GM03348 (cell line): ENCODE measurements at regions not wholly inside any gene's neighbourhood (a gene's known extent, or its start where the extent isn't known, plus 50 kb on each side); places are given as distances from the start of the nearest gene placed in this dataset.

Experiments used
- DNase-seq: peaks from one replicate; pipeline ENCODE4 v3.0.0; 2012; ENCODE audit warnings: low spot score

DNA sequence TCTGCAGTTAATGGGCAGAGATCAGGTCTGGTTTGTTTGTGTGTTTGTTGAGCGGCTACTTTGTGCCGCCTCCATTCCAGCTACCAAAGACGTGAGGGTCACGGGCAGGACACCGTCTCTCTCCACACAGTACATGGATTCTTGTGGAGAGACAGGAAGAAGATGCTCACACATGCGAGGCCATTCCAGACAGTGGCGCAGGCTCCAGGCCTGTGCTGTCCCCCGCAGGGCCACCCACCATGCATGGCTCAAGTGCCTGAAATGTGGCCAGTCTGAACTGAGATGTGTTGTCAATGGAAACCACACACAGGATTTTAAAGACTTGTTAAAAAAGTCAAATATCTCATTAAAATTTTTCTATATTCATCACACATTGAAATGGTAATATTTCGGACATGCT, 848.3 kb downstream of the TBC1D22A start:
- no peak for DNase-seq

DNA sequence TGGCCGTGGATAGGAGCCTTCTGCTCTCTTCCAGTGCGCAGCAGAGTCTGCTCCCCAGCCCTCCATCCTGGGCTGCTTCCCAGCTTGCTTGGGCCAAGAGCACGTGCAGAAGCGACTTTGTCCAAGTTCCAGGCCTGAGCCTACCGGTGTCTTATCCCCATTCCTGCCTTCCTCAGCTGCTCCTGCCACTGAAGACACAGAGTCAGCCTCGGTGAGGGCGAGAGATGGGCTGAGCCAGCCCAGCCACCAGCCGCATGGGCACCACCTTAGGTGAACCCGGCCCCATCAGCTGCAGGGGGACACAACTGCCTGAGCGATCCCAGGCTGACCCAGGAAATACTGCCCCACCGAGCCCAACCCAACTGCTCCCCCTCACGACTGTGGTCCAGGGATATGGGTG, 847.8 kb downstream of the TBC1D22A start:
- DNase-seq = no peak

DNA sequence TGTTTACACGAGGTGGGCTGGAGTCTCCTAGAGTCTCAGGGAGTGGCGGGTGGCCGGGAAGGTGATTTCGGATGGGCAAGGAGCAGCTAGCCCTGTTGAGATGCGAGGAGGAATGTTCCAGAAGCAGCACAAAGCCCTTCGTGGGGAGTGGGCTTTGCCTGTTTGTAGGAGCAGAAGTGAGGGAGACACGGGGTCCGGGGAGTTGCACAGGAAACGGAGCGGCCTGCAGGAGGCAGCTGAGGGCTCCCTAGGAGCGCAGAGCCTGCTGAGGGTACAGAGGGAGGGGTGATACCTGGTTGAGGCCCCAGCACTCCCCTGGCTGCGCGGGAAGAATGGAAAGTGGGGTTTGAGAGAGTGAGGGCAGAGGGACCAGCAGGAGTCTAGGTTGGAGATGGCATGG, 847.2 kb downstream of the TBC1D22A start:
- DNase-seq = no peak

DNA sequence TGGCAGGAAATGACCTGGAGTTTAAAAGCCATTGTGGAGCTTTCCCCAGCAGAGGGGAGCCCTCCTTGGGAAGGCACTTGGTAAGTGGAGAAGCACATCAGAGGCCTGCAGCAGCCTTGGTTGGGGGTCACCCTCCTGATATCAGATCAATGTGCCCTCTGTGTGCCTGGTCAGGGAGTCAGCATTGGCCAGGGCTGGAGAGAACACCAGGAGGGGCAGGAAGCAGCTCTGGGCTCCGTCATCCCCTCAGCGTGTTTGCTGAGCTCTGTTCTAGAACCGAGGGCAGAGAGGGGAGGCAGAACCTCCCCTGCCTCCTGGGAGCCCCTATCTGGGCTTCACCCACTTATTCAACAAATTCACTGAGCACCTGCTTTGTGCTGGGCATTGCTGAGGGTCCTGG, 846.0 kb downstream of the TBC1D22A start:
- DNase-seq = no peak

DNA sequence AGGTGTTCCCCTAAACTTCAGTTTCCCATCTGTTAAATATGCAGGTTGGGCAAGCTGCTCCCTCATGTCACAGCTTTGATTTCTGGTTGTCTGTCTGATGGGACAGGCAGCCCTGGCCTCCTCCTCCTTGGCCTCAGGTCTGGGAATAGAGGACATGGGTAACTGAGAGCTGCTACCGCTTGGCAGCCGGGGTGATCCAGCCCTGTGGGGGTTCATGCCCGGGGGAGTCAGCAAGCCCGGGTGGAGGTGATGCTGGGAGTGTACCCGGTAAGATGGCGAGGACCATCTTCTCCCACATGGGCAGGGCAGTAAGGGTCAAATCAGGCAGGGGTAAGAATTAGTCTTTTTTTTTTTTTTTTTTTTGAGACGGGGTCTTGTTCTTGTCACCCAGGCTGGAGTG, 845.0 kb downstream of the TBC1D22A start:
- no peak for DNase-seq

DNA sequence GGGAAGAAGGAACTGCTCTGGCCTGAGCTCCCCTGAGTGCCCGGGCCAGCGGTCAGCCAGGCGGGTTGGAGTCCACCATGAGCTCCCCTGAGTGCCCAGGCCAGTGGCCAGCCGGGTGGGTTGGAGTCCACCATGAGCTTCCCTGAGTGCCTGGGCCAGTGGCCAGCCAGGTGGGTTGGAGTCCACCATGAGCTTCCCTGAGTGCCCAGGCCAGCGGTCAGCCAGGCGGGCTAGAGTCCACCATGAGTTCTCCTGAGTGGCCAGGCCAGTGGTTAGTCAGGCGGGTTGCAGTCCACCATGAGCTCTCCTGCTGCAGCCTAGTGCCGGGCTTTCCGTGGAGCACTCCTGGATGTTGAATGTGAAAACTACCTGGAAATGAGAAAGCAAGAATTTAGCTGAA, 844.0 kb downstream of the TBC1D22A start:
- DNase-seq = no peak

DNA sequence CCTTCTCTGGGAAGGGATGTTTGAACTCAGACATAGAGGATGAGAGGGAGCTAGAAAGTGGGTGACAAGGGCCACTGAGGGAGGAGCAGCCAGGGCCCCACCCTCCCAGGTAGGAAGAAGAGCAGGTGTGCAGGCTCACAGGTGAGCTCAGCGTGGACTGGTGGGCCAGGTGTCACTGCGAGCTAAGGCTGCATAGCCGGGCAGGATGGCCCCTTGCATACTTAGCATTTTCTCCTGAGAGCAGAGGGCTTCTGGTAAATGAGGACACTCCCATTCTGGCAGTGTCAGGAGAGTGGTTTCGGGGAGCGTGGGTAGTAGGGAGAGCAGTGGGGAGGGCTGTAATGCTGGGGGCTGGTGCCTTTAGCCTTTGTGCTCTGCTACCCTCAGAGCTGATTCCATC, 843.4 kb downstream of the TBC1D22A start:
- DNase-seq = no peak

DNA sequence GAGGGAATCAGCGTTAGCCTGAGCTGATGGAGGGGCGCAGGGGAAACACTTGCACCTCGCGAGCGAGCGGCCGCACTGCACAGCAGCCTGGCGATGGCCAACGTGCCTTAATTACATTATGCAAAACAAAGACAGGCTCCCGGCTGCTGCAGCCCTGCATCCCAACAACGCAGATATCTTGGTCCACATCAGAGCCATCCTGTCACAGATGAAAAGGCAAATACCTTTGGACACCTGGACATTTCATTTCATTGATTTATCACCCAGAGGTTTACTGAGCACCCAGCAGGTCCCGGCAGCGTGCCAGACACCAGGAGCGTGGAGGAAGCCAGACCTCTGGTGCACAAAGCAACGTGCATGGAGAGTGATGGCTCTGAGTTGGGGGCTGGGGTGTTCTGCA, 843.0 kb downstream of the TBC1D22A start:
- DNase-seq = no peak

DNA sequence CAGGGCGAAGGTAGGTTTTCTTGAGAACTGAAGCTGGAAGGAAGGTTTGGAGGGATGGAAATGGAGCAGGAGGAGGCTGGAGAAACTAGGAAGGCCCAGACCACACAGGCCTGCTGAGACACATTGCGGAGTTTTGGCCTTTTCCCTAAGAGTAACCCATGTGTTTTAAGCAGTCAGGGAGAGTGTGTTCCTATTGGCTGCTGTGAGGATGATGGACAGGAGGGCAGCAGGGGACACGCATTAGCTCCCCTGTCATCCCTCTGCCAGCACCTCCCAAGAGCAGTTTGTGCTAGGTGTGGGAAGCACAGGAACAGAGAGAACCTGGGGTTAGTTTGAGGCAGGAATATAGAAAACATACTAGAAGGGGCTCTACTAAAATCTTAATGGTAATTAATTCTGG, 842.1 kb downstream of the TBC1D22A start:
- DNase-seq = no peak

DNA sequence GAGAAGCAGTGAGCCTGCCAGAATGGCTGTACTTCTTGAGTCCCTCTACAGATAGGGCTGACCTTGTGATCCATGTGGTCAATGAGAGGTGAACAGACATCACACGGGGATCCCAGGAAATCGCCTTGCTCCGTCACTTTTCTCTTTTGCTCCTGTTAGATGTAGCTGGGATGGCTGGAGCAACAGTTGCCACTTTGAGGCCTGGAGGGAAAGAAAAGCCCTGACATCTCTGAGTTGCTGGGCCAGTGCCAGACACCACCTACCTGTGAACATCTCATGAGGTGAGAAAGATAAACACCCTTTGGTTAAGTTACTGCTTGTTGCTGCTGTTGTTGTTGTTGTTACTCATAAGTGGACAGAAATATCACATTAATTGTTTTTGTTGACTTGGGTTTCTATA, 840.3 kb downstream of the TBC1D22A start:
- DNase-seq = no peak

DNA sequence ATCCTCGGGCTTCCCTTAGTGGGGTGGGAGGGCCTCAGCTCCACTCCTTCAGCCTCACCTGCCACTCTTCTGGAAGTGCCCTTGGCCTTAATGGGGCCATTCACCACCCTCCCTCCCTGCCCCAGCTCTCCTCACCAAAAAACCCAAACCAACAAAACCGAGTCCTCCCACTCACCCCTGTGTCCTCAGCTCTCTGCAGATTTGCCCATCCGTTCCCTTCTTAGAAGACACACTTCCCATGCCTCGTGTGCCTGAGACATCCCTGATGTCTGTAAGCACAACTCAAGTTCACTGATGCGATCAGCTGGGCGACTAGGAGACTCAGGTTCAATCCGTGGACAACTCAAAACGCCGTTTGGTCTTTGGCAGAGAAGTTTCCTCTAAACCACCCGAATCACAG, 839.2 kb downstream of the TBC1D22A start:
- no peak for DNase-seq

DNA sequence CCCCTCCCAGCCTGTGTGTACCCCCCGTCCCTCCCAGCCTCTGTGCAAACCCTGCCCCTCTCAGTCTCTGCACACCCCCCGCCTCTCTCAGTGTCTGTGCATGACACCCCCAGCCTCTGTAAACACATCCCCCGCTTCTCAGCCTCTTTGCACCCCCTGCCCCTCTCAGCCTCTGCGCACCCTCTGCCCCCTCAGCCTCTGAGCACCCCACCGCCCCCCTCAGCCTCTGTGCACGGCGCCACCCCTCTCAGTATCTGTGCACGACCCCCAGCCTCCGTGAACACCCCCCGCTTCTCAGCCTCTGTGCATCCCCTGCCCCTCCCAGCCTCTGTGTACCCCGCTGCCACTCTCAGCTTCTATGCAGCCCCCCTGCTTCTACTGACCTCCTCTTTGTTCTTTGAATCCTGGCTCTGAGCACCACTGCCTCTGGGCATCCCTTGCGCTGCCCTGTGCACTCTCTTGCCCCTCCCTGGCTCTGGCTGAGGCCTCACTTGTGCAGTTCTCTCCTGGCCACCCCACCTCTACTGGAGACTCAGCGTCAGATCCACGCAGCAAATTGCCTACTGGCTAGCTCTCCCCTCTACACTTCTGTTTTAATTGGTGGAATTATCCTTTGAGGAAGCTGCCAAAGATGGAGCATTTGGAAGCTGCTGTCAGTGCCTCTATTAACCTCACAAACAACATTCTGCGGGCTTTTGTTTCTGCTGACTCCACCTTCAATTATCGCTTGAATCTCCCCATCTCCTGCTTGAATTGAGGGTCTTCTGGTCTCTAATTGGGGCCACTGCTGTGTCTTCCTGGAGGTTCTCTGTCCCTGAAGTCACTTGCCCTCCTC, 838.6 kb downstream of the TBC1D22A start:
- DNase-seq = no peak

DNA sequence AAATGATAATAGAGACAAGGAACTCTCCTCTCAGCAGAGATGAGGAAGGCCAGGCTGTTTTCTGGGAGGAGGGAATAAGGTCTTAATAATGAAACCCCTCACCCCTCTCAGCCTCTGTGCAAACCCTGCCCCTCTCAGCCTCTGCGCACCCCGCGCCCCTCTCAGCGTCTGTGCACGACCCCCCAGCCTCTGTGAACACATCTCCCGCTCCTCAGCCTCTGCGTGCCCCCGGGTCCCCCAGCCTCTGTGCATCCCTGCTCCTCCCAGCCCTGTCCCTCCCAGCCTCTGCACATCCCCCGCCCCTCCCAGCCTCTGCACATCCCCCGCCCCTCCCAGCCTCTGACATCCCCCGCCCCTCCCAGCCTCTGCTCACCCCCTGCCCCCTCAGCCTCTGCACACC, 837.8 kb downstream of the TBC1D22A start:
- DNase-seq = no peak

DNA sequence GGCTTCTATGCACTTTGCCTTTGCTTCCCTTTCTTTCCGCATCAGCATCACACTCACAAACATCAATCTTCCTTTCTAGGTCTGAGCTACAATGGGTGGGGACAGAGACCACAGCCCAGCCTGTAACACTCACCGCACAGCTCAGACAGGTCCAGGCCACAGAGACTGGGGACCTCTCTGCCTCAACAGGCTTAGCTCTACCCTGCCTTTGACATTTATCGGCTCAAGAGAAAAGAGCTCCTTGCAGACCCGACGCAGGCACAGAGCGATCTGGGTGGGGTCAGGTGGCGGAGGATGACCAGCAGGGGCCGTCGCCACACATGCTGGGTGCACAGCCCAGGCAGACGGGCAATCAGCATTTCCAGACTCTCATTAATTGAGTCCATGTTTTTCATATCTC, 837.3 kb downstream of the TBC1D22A start:
- no peak for DNase-seq

DNA sequence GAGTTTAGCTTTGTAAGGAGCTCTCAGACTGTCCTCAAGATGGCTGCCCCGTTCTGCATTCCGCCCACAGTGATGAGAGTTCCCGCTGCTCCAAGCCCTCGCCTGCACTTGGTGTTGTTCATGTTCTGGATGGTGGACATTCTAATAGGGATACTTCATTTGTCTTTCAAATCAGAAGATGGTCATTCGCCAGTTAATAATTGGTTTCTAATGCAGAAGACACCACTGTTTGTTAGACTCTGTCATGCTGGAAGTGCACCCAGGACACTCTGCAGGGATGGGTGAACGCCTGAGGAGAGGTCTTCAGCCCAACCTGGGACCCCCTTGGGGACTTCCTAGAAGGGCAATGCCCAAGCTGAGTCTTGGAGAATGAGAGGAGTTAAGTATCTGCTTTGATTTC, 836.4 kb downstream of the TBC1D22A start:
- DNase-seq = no peak

DNA sequence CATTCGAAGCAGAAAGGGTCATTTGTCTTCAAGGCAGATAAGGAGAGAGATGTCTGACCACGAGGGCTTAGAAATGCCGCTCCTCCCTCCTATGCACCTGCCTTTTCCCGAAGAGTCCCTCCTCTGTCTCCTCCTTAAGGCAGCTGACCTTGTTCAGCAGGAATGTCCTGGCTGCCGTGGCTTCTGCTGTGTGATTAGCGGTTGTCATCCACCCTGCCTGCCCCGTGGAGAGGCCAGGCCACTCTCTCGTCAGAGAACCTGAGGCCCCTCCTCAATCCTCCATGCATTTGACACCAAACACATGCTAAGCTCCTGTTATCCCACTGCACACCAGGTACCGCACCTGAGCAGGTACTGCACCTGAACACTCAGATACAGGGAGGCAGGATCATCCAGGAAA, 834.6 kb downstream of the TBC1D22A start:
- DNase-seq = no peak

DNA sequence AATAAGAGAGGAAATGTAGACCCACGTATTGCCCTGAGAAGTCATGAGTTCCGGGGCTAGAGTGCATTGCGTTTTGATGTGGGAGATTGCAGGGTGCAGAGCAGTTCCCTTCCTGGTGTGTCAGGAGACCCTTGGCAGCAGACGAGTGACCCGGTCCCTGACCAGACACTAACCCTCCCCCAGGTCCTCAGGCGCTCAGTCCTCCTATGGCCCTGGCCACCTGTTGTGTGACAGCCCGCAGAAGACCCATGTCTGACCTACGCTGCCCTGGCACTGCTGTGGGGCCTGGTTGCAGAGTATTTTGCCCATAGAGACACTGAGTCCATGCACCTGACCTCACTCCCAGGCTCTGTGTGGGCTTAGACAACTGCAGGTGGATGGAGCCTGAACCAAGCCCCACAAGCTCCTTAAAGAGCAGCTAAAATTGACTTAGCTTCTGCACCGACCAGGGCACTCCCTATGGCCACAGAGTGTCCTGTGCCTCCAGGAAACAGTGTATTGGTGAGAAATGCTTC, 833.8 kb downstream of the TBC1D22A start:
- no peak for DNase-seq

DNA sequence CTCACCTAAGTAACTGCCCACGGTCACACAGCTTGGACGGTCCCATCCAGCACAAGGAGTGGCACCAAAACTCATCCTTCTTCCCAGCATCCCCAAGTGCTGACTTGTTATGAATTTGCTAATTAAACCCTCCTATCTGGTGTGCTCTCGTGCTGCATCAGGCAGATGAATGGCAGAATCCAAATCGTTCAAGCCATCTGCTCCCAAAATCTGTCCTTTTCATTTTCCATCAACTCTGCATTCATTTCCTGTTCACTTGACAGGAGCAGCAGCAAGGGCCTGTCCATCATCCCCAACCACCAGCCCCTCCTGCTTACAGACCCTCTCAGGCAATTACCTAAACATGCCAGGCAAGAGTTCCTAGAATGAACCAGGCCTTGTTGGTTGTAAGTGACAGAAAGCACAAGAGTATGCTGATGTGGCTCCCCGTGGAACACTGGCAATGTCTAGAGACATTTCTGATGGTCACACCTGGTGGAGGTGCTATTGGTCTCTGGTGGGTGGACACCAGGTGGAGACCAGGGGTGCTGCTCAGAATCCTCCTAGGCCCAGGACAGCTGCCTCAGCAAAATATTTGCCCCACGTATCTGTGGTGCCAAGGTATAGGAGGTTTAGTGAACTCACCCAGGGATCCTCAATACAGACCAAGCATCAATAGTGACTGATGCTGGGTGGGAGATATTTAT, 832.5 kb downstream of the TBC1D22A start:
- DNase-seq = no peak

DNA sequence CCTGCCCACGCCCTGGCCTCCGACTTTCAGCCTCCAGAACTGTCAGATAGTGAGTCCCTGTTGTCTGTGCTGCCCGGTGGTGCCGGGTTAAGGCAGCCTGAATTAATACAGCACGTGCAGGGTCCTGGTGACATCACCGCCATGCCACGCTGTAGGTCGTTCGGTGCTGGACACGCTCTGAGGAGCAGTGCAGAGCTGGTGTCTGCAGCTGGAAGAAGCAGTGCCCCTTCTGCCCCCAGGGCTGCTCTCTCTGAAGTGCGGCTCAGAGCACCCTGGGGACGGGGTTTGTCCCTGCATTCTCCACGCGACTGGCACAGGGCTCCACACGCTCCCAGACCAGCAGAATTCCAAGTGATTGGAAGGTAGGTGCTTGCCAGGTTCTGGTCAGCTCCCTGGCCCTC, 831.5 kb downstream of the TBC1D22A start:
- DNase-seq = no peak

DNA sequence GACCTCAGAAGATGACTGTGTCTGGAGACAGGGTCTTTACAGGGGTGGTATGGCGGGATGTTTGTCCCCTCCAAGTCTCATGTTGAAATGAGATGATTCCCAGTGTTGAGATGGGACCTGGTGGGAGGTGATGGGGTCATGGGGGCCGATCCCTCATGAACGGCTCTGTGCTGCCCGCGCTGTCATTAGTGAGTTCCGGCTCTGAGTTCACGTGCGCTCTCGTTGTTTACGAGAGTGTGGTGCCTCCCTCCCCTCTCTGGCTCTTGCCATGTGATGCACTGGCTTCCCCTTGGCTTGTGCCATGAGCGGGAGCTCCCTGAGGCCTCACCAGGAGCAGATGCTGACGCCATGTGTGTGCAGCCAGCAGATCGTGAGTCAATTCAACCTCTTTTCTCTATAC, 830.8 kb downstream of the TBC1D22A start:
- DNase-seq = no peak

DNA sequence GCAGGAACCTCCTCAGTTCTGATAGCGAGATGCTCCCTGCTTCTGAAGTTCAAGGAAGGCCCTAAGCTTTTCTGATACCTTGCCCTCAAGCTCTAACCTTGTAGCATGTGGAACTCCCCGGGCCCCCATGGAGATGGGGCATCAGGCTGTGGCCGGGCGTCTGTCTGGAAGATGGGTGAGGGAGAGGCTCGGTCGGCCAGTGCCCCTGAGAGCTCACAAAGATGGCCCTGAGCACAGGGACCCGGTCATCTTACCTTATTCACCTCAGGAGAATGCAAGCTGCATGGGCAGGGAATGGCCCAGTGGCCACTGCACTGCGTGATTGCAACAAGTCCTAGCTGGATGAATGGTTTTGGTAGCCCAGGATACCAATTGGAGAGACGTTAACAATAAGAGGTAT, 830.3 kb downstream of the TBC1D22A start:
- DNase-seq = no peak

DNA sequence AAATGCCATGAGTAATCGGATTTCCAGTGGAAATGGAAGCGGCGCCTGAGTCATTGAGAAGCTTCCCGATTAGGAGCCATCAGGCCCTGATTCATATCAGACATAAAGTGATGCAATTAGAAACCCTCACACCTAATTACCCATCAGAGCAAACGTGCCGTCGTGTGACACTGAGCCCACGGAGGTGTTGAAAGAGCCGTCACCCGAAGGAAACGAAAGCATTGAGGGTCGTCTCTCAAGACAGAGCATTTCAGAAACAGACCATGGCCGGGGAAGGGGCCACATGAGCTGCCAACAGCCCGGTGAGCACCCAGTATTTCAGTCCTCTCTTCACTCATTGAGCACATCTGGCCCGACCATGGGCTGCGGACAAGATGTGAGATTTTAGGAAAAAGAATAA, 829.3 kb downstream of the TBC1D22A start:
- no peak for DNase-seq

DNA sequence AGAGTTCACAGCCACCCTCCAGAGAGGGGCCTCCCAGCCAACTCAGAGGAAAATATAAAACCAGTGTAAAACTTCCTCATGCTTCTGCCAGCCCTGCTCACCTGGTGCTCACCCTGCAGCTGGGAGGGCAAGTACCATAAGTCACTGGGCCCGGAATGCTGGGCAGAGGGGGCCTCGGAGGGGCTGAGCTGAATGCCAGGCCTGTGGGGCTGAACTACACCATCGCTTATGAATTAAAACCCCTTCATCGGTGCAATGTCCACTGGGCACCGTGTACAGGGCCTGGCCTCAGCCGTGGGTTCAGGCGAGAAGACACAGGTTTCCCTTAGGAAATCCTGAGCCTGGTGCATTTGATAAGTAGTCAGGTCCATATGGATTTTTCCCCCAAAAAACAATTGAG, 828.6 kb downstream of the TBC1D22A start:
- DNase-seq = no peak
